Pancreas (tissue), 10 donors: ENCODE measurements at regions not wholly inside any gene's neighbourhood (a gene's known extent, or its start where the extent isn't known, plus 50 kb on each side); places are given as distances from the start of the nearest gene placed in this dataset.

ENCODE experiments used
- ATAC-seq, 4 donors: fragments of 200-7000 bp; cut with Tn5 transposase; one replicate each; pipeline versions ENCODE4 v1.8.0 to v1.9.1; 2020; ENCODE audit warnings: mild to moderate bottlenecking in 4 of 4, moderate library complexity in 4 of 4
- DNase-seq, 6 donors: peaks; one replicate each; pipeline ENCODE4 v3.0.0-alpha.2; 2020
- FAIRE-seq: peaks from 2 replicates; lab custom pipeline; 2012; peaks lifted over from hg19 to GRCh38; lab: Jason Lieb, UNC
- H3K27ac ChIP-seq, 4 donors: fragments of 200-600 bp; sonication (generic); 1 replicate in 3 of 4; 2 replicates in 1 of 4; pipeline versions ENCODE4 v1.5.0 to v1.8.0; 2020
- H3K27me3 ChIP-seq, 4 donors: fragments of 200-600 bp; one replicate each; pipeline ENCODE4 v1.8.0; 2021
- H3K36me3 ChIP-seq, 3 donors: fragments of 200-600 bp; sonication (generic) in 1 of 3; one replicate each; pipeline versions ENCODE4 v1.5.0 to v1.8.0; 2020 to 2021
- H3K4me1 ChIP-seq, 3 donors: fragments of 200-600 bp; one replicate each; pipeline ENCODE4 v1.8.0; 2021
- H3K4me3 ChIP-seq, 4 donors: fragments of 200-600 bp; sonication (generic) in 2 of 4; one replicate each; pipeline versions ENCODE4 v1.5.0 to v1.8.0; 2020 to 2021
- H3K9me3 ChIP-seq, 4 donors: fragments of 200-600 bp; one replicate each; pipeline ENCODE4 v1.8.0; 2021
- WGBS, 2 donors: extraction: QIAGEN DNeasy Blood & Tissue Kit; methylation state at CpG; one replicate each; pipeline ENCODE4 v1.1.7; 2013; 5-methylcytosine and 5-hydroxymethylcytosine counted together
- intact Hi-C, 3 donors: fragments of 100-400 bp; cut with DNase I; formaldehyde crosslinking; loops; one replicate each; pipeline versions ENCODE4 v1.11.1 to v1.14.2; 2022
- TF ChIP-seq, protein P1 (sequence below), 4 donors: fragments of 200-600 bp; sonication (generic) in 3 of 4; IDR thresholded peaks; one replicate each; pipeline versions ENCODE4 v1.5.0 to v1.8.0; 2021; ENCODE audit warnings: antibody characterized with exemption in 4 of 4
- donor health status: healthy with polysubstance abuse.
- donor health status: DM: no; HTN: no; CAD: no; lungs with moderate emphysema.
- donor health status: DM: no; HTN: no; CAD: no.
- donor health status: control.
- donor health status: control.
- donor health status: Bipolar disorder and iron deficiency.
- donor health status: DM: yes; HTN: yes; CAD: no.
- donor health status: DM: no; HTN: no; CAD: no.
- donor health status: DM: no; HTN: no; CAD: no.
- donor health status: DM: yes; HTN: yes; CAD: no.

DNA sequence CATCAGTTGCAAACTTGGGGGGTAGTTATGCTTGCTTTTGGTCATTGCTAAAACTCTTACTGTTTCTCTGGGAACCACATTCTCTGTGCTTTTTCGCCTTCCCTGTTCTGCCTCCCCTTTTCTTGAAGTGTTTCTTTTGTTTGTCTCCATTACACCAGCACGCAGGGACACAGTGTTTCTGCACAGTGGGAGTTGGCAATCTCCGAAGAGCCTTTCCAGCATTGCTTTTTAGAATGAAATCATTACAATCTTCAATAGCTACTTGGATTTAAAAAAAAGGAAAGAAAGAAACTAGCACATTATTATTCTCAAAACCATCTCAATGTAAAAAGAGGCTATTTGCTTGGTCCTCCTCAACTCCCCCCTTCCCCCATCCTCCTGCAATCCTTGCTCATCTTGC is 536.7 kb upstream of the MMS22L start:
- H3K27ac ChIP-seq = no peak overlapping the region
- intact Hi-C loops = no loop called here

DNA sequence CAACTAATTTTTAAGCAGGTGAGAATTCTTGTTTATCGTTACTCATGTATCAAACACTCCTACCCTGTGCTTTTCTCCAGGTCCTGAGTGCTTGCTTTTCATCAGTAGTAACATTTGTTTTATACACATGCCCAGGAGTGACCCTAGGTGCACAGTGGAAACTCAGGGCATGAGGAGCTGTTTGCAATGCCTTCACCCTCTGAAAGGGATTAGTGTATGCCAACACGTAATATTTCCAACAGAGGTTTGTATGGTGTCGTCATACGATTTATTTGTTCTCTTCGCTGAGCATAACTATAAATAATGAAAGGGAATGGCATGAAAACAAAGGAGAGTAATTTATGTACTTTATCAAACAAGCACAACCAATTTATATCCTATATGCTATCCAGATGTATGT is 537.4 kb upstream of the MMS22L start:
- TF ChIP-seq, protein P1, sequence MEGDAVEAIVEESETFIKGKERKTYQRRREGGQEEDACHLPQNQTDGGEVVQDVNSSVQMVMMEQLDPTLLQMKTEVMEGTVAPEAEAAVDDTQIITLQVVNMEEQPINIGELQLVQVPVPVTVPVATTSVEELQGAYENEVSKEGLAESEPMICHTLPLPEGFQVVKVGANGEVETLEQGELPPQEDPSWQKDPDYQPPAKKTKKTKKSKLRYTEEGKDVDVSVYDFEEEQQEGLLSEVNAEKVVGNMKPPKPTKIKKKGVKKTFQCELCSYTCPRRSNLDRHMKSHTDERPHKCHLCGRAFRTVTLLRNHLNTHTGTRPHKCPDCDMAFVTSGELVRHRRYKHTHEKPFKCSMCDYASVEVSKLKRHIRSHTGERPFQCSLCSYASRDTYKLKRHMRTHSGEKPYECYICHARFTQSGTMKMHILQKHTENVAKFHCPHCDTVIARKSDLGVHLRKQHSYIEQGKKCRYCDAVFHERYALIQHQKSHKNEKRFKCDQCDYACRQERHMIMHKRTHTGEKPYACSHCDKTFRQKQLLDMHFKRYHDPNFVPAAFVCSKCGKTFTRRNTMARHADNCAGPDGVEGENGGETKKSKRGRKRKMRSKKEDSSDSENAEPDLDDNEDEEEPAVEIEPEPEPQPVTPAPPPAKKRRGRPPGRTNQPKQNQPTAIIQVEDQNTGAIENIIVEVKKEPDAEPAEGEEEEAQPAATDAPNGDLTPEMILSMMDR (IDR thresholded peaks at IDR 0.05) = no peak
- 71 to 89% methylated on average over 5 of the region's 5 CpGs for WGBS, 2 donors

More for the DNA sequence above, 536.7 kb upstream of the MMS22L start:
- no peaks in the 10 kb centered on the region for H3K27me3 ChIP-seq
- FAIRE-seq = no peak
- TF ChIP-seq, protein P1 (IDR thresholded peaks at IDR 0.05) = no peak
- no peaks in the 10 kb centered on the region for H3K9me3 ChIP-seq
- no peak overlapping the region for H3K4me3 ChIP-seq
- H3K36me3 ChIP-seq = no peaks in the 10 kb centered on the region
- ATAC-seq = no peak
- 29% methylated on average over 3 of the region's 3 CpGs for WGBS, 2 donors
- DNase-seq = no peak
- H3K4me1 ChIP-seq = no peaks in the 10 kb centered on the region

DNA sequence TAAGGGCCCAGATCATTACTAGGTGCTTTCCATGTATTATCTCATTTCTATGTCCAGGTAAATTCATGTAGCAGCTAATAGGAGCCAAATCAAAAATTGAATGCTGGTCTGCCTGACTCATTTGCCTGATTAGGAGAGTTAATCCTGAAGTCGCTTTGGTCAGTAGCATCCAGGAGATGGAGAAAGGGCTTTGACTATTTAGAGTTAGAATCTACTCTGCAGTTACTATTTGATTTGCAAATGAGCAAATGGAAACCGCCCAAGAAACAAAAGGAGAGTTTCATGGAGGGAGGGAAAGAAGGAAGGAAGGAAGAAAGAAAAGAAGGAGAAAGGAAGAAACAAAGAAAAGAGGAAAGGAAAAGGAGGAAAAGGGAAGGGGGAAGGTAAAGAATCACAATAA is 539.6 kb upstream of the MMS22L start:
- intact Hi-C loops = no loop called here
- Histone ChIP-seq H3K4me3 (no peak overlapping the region), H3K9me3 (no peaks in the 10 kb centered on the region), H3K36me3 (no peaks in the 10 kb centered on the region), H3K4me1 (no peaks in the 10 kb centered on the region), H3K27ac (no peak overlapping the region), H3K27me3 (no peaks in the 10 kb centered on the region)
- TF ChIP-seq, protein P1 (IDR thresholded peaks at IDR 0.05) = no peak
- FAIRE-seq = no peak
- DNase-seq = no peak
- no peak for ATAC-seq
- 32 to 48% methylated on average over 2 of the region's 2 CpGs for WGBS, 2 donors

More for the DNA sequence above, 537.4 kb upstream of the MMS22L start:
- Histone ChIP-seq H3K9me3 (no peaks in the 10 kb centered on the region), H3K27ac (no peak overlapping the region), H3K27me3 (no peaks in the 10 kb centered on the region), H3K4me1 (no peaks in the 10 kb centered on the region), H3K36me3 (no peaks in the 10 kb centered on the region), H3K4me3 (no peak overlapping the region)
- FAIRE-seq (no peak), DNase-seq (no peak), ATAC-seq (no peak)
- intact Hi-C loops = no loop called here

DNA sequence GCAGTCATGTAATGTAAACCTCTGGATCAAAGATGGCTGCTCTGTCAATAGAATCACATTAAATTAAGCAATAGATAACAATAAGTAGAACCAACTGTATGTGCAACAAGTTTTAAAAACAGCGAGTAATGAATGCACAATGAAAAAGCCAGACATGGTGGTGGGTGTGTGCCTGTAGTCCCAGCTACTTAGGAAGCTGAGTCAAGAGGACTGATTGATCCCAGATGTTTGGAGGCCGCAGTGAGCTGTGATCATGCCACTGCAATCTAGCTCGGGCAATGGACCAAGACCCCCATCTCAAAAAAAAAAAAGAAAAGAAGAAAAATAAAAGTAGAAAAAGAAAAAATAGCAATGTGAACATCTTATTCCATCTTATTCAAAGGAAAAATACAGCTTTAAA is 558.7 kb upstream of the MMS22L start:
- DNase-seq (no peak), FAIRE-seq (no peak), ATAC-seq (no peak)
- H3K4me3 ChIP-seq = no peak overlapping the region
- H3K9me3 ChIP-seq = no peaks in the 10 kb centered on the region
- H3K36me3 ChIP-seq = no peaks in the 10 kb centered on the region
- H3K27ac ChIP-seq = no peak overlapping the region
- no peaks in the 10 kb centered on the region for H3K4me1 ChIP-seq
- TF ChIP-seq, protein P1 (IDR thresholded peaks at IDR 0.05) = no peak
- H3K27me3 ChIP-seq = no peaks in the 10 kb centered on the region
- 64 to 71% methylated on average over 3 of the region's 3 CpGs for WGBS, 2 donors
- intact Hi-C loops = no loop called here

DNA sequence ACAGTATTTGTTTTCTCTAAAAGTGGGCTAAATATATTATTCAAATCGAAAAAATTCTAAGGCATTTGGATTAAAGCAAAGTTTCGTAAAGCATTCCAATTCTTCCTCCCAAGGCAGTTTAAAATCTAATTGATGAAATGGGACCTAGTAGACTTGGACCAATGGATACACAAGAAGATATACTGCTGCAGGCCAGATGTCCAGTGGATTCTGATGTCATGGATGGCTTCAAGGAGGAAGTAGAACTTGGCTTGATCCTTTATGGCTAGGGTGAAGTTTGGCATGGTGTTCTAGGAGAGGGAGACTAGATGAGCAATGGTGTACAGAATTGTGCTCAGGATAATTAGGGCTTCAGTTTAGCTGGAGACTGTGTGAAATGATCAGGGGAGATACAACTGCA is 559.5 kb upstream of the MMS22L start:
- ATAC-seq (no peak), FAIRE-seq (no peak), DNase-seq (no peak)
- TF ChIP-seq, protein P1 (IDR thresholded peaks at IDR 0.05) = no peak
- Histone ChIP-seq H3K9me3 (no peaks in the 10 kb centered on the region), H3K36me3 (no peaks in the 10 kb centered on the region), H3K4me3 (no peak overlapping the region), H3K27ac (no peak overlapping the region), H3K27me3 (no peaks in the 10 kb centered on the region), H3K4me1 (no peaks in the 10 kb centered on the region)
- intact Hi-C loops = no loop called here
- 56 to 71% methylated on average over 2 of the region's 2 CpGs for WGBS, 2 donors
